ENCODE measurements at regions not wholly inside any gene's neighbourhood (a gene's known extent, or its start where the extent isn't known, plus 50 kb on each side); places are given as distances from the start of the nearest gene placed in this dataset.

- TF ChIP-seq, protein P1, sequence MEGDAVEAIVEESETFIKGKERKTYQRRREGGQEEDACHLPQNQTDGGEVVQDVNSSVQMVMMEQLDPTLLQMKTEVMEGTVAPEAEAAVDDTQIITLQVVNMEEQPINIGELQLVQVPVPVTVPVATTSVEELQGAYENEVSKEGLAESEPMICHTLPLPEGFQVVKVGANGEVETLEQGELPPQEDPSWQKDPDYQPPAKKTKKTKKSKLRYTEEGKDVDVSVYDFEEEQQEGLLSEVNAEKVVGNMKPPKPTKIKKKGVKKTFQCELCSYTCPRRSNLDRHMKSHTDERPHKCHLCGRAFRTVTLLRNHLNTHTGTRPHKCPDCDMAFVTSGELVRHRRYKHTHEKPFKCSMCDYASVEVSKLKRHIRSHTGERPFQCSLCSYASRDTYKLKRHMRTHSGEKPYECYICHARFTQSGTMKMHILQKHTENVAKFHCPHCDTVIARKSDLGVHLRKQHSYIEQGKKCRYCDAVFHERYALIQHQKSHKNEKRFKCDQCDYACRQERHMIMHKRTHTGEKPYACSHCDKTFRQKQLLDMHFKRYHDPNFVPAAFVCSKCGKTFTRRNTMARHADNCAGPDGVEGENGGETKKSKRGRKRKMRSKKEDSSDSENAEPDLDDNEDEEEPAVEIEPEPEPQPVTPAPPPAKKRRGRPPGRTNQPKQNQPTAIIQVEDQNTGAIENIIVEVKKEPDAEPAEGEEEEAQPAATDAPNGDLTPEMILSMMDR (IDR thresholded peaks at IDR 0.05), result no peak
- TF ChIP-seq POLR2A (IDR thresholded peaks at IDR 0.05), result no peak
Measured at GRCh38 chr20:19071446-19071725, 141.1 kb upstream of the SLC24A3 start.
